Activated CD4-positive, alpha-beta T cell treated with anti-CD3 and anti-CD28 coated beads, Interleukin-2, amount 10 ng/mL, durations not matched to agents 24 days and 14 days (primary cell): ENCODE measurements at regions not wholly inside any gene's neighbourhood (a gene's known extent, or its start where the extent isn't known, plus 50 kb on each side); places are given as distances from the start of the nearest gene placed in this dataset.
"Not testable (repeated sequence)": the region's sequence is repeated elsewhere in the genome, so short reads cannot be mapped to it uniquely, and the experiment has no call there.

ENCODE experiments used
- DNase-seq: peaks from one replicate; pipeline ENCODE4 v3.0.0; 2022
- H3K27ac Mint-ChIP-seq: one replicate; pipeline ENCODE4 v1.8.0; 2022; ENCODE audit warnings: mild to moderate bottlenecking, mixed read lengths
- H3K27me3 Mint-ChIP-seq: one replicate; pipeline ENCODE4 v1.8.0; 2022; ENCODE audit warnings: mixed read lengths
- H3K36me3 Mint-ChIP-seq: one replicate; pipeline ENCODE4 v1.8.0; 2022; ENCODE audit warnings: low read depth, mild to moderate bottlenecking, mixed read lengths
- H3K4me1 Mint-ChIP-seq: one replicate; pipeline ENCODE4 v1.8.0; 2021; ENCODE audit warnings: mixed read lengths
- H3K4me3 Mint-ChIP-seq: one replicate; pipeline ENCODE4 v1.8.0; 2022; ENCODE audit warnings: mild to moderate bottlenecking, moderate library complexity, mixed read lengths
- H3K9me3 Mint-ChIP-seq: one replicate; pipeline ENCODE4 v1.8.0; 2021; ENCODE audit warnings: mixed read lengths
- intact Hi-C: fragments of 100-400 bp; cut with micrococcal nuclease; formaldehyde crosslinking; loops from one replicate; pipeline ENCODE4 v1.15.1; 2023

DNA sequence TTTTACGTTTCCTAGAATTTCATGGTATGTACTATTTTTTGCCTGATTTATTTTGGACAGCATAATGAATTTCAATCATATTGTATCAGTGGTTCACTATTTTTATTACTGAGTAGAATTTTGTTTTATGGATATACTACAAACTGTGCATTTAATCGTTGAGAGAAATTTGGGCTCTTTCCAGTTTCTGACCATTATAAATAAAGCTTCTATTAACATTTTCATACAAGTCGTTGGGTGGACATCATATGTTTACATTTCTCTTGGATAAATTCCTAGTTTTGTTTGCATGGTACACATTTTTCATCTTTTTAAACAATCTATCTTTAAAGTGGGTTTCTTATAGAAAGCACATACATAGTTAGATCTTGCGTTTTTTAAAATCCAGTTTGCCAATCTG is 472.7 kb upstream of the MAGEB18 start:
- intact Hi-C loops: no loop called here
- no peak overlapping the region for H3K4me3 Mint-ChIP-seq
- H3K36me3 Mint-ChIP-seq: no peaks in the 10 kb centered on the region
- no peaks in the 10 kb centered on the region for H3K4me1 Mint-ChIP-seq
- H3K27me3 Mint-ChIP-seq: no peaks in the 10 kb centered on the region
- H3K9me3 Mint-ChIP-seq: no peaks in the 10 kb centered on the region
- H3K27ac Mint-ChIP-seq: no peak overlapping the region
- no peak for DNase-seq

GRCh38 chrX:25667681-25668080 is 470.5 kb upstream of the MAGEB18 start:
- Mint-ChIP-seq H3K36me3 (no peaks in the 10 kb centered on the region), H3K9me3 (no peaks in the 10 kb centered on the region), H3K4me1 (no peaks in the 10 kb centered on the region)

GRCh38 chrX:25674776-25675175 is 463.4 kb upstream of the MAGEB18 start:
- intact Hi-C loops: no loop called here

More at GRCh38 chrX:25667681-25668080, 470.5 kb upstream of the MAGEB18 start:
- Mint-ChIP-seq H3K4me3 (no peak overlapping the region), H3K27ac (no peak overlapping the region), H3K27me3 (no peaks in the 10 kb centered on the region)
- DNase-seq: no peak
- intact Hi-C loops: no loop called here

DNA sequence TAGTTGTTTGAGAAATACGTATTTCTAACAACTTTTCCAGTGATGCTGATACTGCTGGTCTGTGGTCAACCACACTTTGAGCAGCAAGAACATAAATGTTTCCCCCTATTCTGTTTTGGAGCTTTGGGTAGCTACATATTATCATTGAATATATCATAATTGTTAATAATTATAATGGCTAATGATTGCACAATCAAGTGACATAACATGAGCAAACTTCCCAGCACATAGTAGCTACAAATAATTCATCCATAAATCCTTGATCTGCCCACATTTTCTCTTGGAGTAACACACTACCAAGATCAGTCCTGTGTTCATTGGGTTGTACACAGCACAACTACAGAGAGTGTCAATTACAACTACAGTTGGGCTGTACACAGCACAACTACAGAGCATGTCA is 436.3 kb upstream of the MAGEB18 start:
- Mint-ChIP-seq H3K27ac (no peak overlapping the region), H3K4me1 (no peaks in the 10 kb centered on the region), H3K27me3 (no peaks in the 10 kb centered on the region), H3K4me3 (no peak overlapping the region), H3K36me3 (no peaks in the 10 kb centered on the region), H3K9me3 (no peaks in the 10 kb centered on the region)
- no peak for DNase-seq
- intact Hi-C loops: no loop called here

More at GRCh38 chrX:25674776-25675175, 463.4 kb upstream of the MAGEB18 start:
- Mint-ChIP-seq H3K9me3 (no peaks in the 10 kb centered on the region), H3K4me1 (no peaks in the 10 kb centered on the region), H3K4me3 (no peak overlapping the region), H3K27ac (no peak overlapping the region), H3K27me3 (no peaks in the 10 kb centered on the region), H3K36me3 (no peaks in the 10 kb centered on the region)
- no peak for DNase-seq

GRCh38 chrX:25717122-25717521 is 421.0 kb upstream of the MAGEB18 start:
- DNase-seq: no peak
- H3K27me3 Mint-ChIP-seq: no peaks in the 10 kb centered on the region
- H3K27ac Mint-ChIP-seq: no peak overlapping the region
- no peaks in the 10 kb centered on the region for H3K9me3 Mint-ChIP-seq
- H3K36me3 Mint-ChIP-seq: no peaks in the 10 kb centered on the region
- intact Hi-C loops: no loop called here
- no peaks in the 10 kb centered on the region for H3K4me1 Mint-ChIP-seq
- no peak overlapping the region for H3K4me3 Mint-ChIP-seq

DNA sequence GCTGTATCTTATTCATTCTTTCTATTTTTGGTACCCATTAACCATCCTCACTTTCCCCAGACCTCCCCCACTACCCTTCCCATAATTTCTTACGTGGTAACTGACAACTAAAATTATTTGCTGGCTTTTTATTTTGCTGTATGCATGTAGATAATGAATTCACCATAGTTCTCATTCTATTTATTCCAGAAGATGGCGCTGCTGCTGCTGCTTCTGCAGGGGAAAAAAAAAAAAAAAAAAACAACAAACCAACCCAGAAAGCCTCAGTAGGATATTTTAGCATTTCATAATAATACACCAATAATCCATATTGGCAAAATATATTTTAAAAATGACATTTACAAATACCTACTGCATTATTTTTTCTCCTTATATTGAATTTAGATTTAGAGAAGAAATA is 416.6 kb upstream of the MAGEB18 start:
- H3K27ac Mint-ChIP-seq: no peak overlapping the region
- no peak for DNase-seq
- H3K9me3 Mint-ChIP-seq: no peaks in the 10 kb centered on the region
- no peaks in the 10 kb centered on the region for H3K27me3 Mint-ChIP-seq
- H3K4me3 Mint-ChIP-seq: no peak overlapping the region
- intact Hi-C loops: no loop called here
- no peaks in the 10 kb centered on the region for H3K4me1 Mint-ChIP-seq
- H3K36me3 Mint-ChIP-seq: no peaks in the 10 kb centered on the region

DNA sequence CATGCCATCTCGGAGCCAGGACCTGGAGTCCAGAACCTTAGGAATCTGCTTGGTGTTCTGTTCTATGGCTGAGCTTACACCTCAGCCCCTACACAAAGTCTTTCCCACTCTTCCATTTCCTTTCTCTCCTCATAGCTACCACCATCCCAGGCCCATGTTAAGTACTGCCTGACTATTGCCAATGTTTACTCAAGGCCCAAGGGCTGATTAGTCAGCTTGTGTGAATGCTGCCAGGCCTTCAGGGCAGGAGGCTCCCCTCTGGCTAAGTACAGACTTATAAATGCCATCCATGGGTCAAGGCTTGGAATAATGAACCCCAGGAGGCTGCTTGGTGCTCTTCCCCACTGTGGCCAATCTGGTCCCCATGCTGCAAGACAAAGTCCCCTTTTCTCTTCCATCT is 411.6 kb upstream of the MAGEB18 start:
- H3K27me3 Mint-ChIP-seq: no peaks in the 10 kb centered on the region
- H3K27ac Mint-ChIP-seq: no peak overlapping the region
- no peak overlapping the region for H3K4me3 Mint-ChIP-seq
- no peak for DNase-seq
- H3K4me1 Mint-ChIP-seq: no peaks in the 10 kb centered on the region
- H3K9me3 Mint-ChIP-seq: no peaks in the 10 kb centered on the region
- no peaks in the 10 kb centered on the region for H3K36me3 Mint-ChIP-seq
- intact Hi-C loops: no loop called here

- Mint-ChIP-seq H3K9me3 (no peaks in the 10 kb centered on the region), H3K4me1 (no peaks in the 10 kb centered on the region), H3K27me3 (no peaks in the 10 kb centered on the region), H3K4me3 (no peak overlapping the region), H3K27ac (no peak overlapping the region), H3K36me3 (no peaks in the 10 kb centered on the region)
- intact Hi-C loops: no loop called here
- no peak for DNase-seq
Observed at GRCh38 chrX:25733148-25733547, 405.0 kb upstream of the MAGEB18 start.

DNA sequence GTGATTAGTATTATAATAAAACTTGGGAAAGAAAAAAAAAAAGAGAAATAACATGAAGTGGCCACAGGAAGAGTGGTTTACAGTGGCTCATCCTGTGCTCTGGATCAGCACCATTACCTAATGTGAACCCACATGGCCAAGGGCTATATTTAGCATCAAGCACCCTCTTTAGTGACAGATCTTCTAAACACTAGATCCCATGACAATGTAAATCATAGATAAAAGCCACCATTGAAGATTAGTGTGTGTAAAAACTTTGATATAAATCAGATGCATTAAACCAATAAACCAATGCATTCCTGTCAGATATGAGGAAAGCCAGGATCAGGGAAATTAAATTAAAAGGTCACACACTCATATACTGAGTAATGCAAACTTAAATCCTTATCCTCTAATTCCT is 400.6 kb upstream of the MAGEB18 start:
- DNase-seq: no peak
- H3K27ac Mint-ChIP-seq: no peak overlapping the region
- intact Hi-C loops: no loop called here
- H3K27me3 Mint-ChIP-seq: no peaks in the 10 kb centered on the region
- H3K9me3 Mint-ChIP-seq: no peaks in the 10 kb centered on the region
- H3K36me3 Mint-ChIP-seq: no peaks in the 10 kb centered on the region
- no peak overlapping the region for H3K4me3 Mint-ChIP-seq
- H3K4me1 Mint-ChIP-seq: no peaks in the 10 kb centered on the region

DNA sequence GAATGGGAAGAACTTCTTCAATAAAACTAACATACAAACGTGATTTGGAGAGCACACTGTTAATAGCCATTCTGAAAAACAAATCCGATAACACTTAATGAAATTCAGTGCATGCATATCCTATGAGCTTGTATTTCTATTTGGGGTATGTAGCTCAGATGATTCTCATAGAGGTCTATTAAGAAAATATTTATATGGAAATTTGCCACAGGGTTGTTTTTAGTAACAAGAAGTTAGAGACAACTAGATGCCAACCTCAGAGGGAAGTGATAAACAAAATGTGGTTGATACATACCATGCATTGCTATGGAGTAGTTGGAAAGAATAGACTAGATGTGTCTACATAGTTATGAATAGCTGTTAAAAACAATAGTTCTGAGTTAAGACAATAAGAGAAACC is 395.8 kb upstream of the MAGEB18 start:
- no peaks in the 10 kb centered on the region for H3K27me3 Mint-ChIP-seq
- intact Hi-C loops: no loop called here
- H3K9me3 Mint-ChIP-seq: no peaks in the 10 kb centered on the region
- no peak overlapping the region for H3K27ac Mint-ChIP-seq
- no peak overlapping the region for H3K4me3 Mint-ChIP-seq
- DNase-seq: no peak
- no peaks in the 10 kb centered on the region for H3K36me3 Mint-ChIP-seq
- no peaks in the 10 kb centered on the region for H3K4me1 Mint-ChIP-seq

DNA sequence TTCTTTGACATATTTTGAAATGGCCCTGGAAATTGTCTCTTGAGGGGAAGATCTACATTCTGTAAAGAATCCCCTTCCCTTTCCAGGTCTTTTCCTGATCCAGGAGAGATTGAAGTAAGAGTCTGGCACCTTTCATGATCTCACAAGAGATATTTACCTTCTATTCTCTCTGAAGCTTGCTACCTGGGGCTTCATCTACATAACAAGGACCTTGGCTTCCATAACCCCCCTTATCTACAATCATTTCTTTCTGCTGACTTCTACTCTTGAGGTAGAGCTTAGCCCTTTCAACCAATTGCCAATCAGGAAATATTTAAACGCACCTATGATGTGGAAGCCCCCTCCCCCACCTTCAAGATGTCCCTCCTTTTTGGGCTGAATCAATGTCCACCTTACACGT is 383.7 kb upstream of the MAGEB18 start:
- no peak for DNase-seq
- Mint-ChIP-seq H3K27ac (no peak overlapping the region), H3K27me3 (no peaks in the 10 kb centered on the region), H3K4me3 (no peak overlapping the region), H3K9me3 (no peaks in the 10 kb centered on the region), H3K36me3 (no peaks in the 10 kb centered on the region), H3K4me1 (no peaks in the 10 kb centered on the region)
- intact Hi-C loops: no loop called here

GRCh38 chrX:25755194-25755593 is 382.9 kb upstream of the MAGEB18 start:
- no peaks in the 10 kb centered on the region for H3K36me3 Mint-ChIP-seq
- DNase-seq: no peak
- H3K27ac Mint-ChIP-seq: no peak overlapping the region
- no peaks in the 10 kb centered on the region for H3K9me3 Mint-ChIP-seq
- intact Hi-C loops: no loop called here
- H3K27me3 Mint-ChIP-seq: no peaks in the 10 kb centered on the region
- H3K4me1 Mint-ChIP-seq: no peaks in the 10 kb centered on the region
- H3K4me3 Mint-ChIP-seq: no peak overlapping the region

GRCh38 chrX:25762656-25763055 is 375.5 kb upstream of the MAGEB18 start:
- Mint-ChIP-seq H3K27me3 (no peaks in the 10 kb centered on the region), H3K4me1 (no peaks in the 10 kb centered on the region), H3K9me3 (no peaks in the 10 kb centered on the region), H3K4me3 (no peak overlapping the region), H3K27ac (no peak overlapping the region), H3K36me3 (no peaks in the 10 kb centered on the region)
- no peak for DNase-seq
- intact Hi-C loops: no loop called here

DNA sequence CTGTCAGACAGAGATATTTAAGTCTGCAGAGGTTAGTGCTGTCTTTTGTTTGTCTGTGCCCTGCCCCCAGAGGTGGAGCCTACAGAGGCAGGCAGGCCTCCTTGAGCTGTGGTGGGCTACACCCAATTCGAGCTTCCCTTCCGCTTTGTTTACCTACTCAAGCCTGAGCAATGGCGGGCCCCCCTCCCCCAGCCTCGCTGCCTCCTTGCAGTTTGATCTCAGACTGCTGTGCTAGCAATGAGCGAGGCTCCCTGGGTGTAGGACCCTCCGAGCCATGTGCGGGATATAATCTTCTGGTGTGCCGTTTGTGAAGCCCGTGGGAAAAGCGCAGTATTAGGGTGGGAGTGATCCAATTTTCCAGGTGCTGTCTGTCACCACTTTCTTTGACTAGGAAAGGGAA is 366.3 kb upstream of the MAGEB18 start:
- H3K27me3 Mint-ChIP-seq, H3K4me1 Mint-ChIP-seq: not testable (repeated sequence)

DNA sequence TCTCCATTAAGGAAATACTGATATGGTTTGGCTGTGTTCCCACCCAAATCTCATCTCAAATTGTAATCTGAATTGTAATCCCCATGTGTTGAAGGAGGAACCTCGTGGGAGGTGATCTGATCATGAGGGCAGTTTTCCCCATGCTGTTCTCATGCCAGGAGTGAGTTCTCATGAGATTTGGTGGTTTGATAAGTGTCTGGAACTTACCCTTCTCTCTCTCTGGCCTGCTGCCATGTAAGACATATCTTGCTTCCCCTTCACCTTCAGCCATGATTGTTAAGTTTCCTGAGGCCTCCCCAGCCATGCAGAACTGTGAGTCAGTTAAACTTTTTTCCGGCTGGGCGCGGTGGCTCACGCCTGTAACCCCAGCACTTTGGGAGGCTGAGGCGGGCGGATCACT is 340.3 kb upstream of the MAGEB18 start:
- H3K9me3 Mint-ChIP-seq, H3K27me3 Mint-ChIP-seq, H3K36me3 Mint-ChIP-seq, H3K27ac Mint-ChIP-seq, DNase-seq, H3K4me1 Mint-ChIP-seq, intact Hi-C loops, H3K4me3 Mint-ChIP-seq: not testable (repeated sequence)

More for the DNA sequence above, 366.3 kb upstream of the MAGEB18 start:
- H3K9me3 Mint-ChIP-seq, H3K36me3 Mint-ChIP-seq, H3K4me3 Mint-ChIP-seq, H3K27ac Mint-ChIP-seq, intact Hi-C loops, DNase-seq: not testable (repeated sequence)
